IPS DF 19.7 (cell line): ENCODE measurements at regions not wholly inside any gene's neighbourhood (a gene's known extent, or its start where the extent isn't known, plus 50 kb on each side); places are given as distances from the start of the nearest gene placed in this dataset.
A peak's percentile ranks its signal among the peaks of the same experiment; 100 is the strongest.
"Not testable (repeated sequence)": the region's sequence is repeated elsewhere in the genome, so short reads cannot be mapped to it uniquely, and the experiment has no call there.

Experiments
- DNase-seq: peaks from one replicate; pipeline ENCODE4 v3.0.0-alpha.2; 2013; ENCODE audit warnings: low read depth, low spot score

DNA sequence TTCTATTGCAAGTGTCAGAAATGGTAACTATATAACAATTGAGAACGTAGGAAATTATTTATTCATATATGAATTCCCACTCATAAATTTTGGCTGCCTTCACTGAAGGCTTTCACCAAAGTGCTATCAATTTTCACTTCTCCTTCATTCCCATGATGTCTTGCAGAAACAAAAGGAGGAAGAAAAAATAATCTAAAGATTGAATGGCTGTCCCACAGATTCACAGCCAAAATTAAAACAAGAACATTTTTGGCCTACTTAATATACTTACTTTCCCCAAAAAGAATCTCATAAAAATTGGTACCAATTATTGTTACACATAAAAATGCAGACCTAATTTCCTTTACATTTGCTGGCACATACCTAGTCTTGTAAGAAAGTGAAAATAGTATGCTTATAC, 616.1 kb downstream of the CD109 start:
- DNase-seq = no peak

DNA sequence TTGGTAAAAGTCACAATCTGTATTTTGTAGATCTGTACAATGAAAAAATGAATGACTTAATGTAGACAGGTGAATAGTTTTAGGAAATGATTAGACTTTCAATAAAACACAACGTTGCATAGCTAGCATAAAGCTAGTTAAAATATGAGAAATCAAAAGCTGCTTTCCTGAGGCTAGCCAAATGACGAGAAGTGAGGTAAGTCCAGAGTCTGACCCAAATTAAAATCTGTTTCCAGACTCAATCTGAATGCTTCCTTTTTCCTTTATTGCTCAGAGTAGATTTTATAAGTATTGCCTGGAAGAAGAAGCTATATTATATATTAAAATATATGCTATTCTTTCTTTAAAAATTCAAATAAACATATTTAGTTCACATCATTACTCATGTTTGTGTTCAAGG, 615.4 kb downstream of the CD109 start:
- no peak for DNase-seq

GRCh38 chr6:74289884-74290283, 593.9 kb downstream of the CD109 start:
- DNase-seq = no peak

GRCh38 chr6:74287932-74288331, 591.9 kb downstream of the CD109 start:
- DNase-seq = no peak

GRCh38 chr6:74287441-74287840, 591.4 kb downstream of the CD109 start:
- DNase-seq = no peak

- DNase-seq = no peak
Observed at GRCh38 chr6:74284284-74284683, 588.3 kb downstream of the CD109 start.

- DNase-seq = no peak
Observed at GRCh38 chr6:74283532-74283931, 587.5 kb downstream of the CD109 start.

GRCh38 chr6:74282143-74282689, 586.2 kb downstream of the CD109 start:
- DNase-seq = no peak

- no peak for DNase-seq
Observed at GRCh38 chr6:74280130-74280692, 584.2 kb downstream of the CD109 start.

DNA sequence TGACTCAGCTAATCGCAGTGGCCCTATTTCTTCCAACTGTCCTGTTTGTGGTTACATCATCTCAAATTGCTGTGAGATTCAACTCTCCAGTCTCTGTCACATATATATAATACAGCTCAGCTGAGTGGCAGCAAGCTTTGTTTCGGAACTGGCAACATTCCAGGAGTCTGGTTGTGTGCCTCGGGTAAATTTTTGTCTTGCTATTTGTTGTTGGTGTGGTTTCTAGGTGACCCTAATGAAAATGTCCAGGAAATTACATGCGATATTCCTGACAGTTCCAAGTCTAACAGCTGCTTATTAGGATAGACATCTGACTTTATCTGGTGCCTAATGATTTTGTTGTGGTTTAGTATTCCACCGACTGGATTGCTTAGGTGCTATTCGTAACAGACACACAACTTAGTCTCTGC, 581.8 kb downstream of the CD109 start:
- DNase-seq = no peak

DNA sequence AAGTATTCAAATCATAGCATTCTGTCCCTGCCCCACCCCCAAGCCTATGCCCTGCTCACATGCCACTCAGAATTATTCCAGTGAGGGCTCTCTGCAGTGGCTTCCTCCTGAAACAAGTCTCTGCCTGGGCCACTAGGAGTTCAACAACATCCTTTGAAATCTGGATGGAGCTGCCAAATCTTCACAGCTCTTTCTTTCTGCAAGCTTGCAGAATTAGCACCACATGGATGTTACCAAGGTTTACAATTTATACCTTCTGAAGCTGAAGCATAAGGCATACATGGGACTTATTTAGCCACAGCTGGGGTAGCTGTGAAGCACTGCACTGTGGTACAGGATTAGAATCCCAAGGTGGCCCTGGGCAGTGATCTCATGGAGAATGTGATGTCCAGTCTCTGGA, 577.5 kb downstream of the CD109 start:
- no peak for DNase-seq

DNA sequence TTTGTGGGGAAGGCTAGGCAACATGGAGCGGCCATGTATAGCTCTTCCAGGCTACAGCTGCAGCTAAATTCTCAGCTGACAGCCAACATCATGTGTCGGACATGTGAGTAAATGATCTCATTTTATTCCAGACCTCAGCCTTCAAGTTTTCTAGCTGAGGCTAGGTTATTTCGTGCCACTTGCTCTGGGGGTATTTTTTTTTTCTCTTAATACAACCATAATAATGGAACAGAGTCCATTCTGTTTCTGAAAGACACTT, 573.5 kb downstream of the CD109 start:
- no peak for DNase-seq

GRCh38 chr6:74268815-74269599, 573.0 kb downstream of the CD109 start:
- DNase-seq = no peak

DNA sequence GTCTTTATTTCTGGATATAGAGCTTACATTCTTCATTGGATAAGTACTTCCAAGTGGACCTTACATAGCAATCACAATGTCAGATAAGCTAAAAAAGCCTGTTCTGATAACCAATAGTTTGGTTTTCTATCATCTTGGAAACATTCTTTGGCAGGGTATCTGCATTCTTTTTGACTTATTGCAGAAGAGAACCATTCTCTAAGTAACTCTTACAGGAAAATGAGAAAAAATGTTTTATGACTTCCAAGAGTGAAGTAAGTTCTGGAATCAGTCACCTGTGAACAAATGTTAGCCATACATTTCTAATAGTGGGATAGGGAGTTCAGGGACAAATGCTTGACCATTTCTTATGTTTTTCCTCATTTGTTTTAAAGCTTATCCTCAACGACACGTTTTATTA, 564.0 kb downstream of the CD109 start:
- DNase-seq = no peak

DNA sequence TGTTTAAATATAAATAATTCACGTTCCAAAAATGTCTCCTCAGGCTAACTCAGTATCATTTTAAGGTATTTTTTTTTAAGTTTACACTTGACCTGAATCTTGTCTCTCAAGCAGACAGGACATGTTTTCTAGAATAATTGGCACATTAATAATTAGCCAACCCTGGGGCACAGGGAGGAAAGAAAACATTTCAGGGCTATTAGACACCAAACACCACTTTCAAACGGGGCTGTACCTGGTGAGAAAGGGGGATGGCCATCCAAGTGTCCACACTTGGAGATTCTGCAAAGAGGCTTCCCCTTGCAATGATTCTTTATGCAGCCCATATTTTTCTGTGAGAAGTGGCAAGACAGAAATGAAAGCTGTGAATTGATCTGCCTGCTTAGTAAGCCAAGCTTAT, 560.8 kb downstream of the CD109 start:
- no peak for DNase-seq

DNA sequence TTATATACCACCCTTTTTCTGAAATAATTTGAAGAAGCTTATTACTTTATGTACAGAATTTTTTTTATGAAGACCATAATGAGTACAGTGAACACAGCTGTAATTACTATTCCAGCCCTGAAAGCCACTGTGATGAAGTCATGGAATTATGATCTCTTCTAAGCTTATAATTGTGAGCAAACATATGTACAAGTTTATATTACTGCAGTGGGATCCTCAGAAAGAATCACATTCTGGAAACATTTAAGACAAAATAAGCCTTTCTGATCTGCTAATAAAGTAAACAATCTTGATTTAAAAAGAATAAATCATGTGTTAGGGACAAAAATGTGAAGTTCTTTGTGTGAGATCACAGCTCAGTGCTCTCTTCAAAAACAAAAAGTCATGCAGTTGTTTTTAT, 560.4 kb downstream of the CD109 start:
- DNase-seq = no peak

DNA sequence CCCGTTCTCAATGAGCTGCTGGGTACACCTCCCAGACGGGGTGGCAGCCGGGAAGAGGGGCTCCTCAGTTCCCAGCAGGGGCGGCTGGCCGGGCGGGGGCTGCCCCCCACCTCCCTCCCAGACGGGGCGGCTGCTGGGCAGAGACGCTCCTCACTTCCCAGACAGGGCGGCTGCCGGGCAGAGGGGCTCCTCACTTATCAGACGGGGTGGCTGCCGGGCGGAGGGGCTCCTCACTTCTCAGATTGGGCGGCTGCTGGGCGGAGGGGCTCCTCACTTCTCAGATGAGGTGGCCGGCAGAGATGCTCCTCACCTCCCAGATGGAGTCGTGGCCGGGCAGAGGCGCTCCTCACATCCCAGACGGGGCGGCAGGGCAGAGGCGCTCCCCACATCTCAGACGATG, 559.0 kb downstream of the CD109 start:
- not testable (repeated sequence) for DNase-seq

- not testable (repeated sequence) for DNase-seq
Observed at GRCh38 chr6:74254147-74254546, 558.1 kb downstream of the CD109 start.

DNA sequence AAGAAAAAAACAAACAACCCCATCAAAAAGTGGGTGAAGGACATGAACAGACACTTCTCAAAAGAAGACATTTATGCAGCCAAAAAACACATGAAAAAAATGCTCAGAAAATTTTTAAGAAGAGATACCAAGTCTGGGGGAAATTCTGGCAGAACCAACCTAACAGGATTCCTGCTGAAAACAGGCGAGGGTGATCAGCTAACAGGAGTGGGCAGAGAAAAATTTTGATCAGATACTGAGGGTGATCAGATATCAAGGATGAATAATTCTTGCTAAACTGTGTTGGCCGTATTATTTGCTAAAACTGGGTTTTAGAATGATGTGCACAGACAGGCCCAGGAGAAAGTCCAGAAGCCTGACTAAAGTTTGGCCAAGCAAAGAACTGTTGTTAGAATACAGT, 557.3 kb downstream of the CD109 start:
- no peak for DNase-seq

DNA sequence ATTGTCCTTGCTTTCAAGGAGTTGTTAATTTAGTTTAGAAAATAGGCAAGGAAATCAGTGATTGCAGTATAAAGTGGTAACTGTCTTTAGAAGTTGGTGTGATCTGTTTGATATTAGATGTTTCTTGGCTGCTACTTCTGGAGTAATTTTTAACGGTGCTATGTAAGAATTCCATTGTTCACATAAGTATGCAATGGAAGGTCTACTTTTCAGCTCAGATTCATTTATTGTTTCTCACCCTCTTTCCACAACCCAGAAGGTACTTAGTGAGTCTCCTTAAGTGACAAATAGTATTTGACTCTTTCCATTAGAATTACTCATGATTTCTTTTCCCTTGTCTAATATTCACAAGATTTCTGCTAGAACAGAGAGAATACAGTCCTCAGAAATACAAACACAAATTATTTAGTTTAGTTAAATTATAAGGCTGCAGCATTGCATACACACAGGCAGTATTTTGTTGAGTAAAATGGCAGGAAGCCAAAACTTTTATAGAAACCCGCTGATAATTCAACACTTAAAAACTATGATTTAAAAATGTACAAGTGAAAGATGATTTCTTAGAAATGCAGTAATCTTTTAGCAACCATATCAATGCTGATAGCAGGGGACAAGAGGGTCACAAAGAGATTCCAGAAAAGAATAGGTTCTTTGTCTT, 554.3 kb downstream of the CD109 start:
- DNase-seq = no peak

- DNase-seq = no peak
Observed at GRCh38 chr6:74249658-74250057, 553.7 kb downstream of the CD109 start.

DNA sequence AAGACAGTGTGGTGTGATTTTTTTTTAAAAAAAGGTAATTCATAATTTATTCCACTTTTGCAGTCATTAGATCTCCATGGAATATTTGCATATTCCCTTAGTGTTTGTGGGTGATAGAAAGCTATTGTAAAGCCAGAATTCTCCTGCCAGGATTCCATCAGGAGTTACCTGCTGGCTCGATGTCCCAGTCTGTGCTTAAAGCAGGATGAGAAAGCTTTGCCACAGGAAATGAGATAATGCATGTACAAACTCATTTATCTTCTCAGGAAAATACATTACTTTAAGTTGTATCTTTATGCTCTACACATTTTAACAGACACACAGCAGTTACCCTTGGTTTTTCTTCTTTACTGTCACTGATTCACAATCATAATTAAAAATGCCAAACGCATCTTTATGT, 553.0 kb downstream of the CD109 start:
- DNase-seq = no peak

DNA sequence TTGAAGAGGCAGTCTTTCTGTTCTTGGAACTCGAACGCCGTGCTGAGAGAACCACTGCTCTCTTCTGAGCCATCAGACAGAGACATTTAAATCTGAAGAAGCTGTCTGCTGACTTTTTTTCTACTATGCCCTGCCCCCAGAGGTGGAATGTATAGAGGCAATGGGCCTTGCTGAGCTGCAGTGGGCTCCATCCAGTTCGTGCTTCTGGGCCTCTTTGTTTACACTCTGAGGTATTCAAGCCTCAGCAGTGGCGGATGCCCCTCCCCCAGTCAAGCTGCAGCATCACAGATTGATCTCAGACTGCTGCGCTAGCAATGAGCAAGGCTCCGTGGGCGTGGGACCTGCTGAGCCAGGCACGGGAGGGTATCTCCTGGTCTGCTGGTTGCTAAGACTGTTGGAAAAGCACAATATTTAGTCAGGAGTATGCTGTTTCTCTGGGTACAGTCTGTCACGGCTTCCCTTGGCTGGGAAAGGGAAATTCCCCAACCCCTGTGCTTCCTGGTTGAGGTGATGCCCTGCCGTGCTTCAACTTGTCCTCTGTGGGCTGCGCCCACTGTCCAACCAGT, 526.8 kb downstream of the CD109 start:
- DNase-seq = peak; percentile 38
